ENCODE measurements at regions not wholly inside any gene's neighbourhood (a gene's known extent, or its start where the extent isn't known, plus 50 kb on each side); places are given as distances from the start of the nearest gene placed in this dataset.
A peak's percentile ranks its signal among the peaks of the same experiment; 100 is the strongest.
"Not testable (repeated sequence)": the region's sequence is repeated elsewhere in the genome, so short reads cannot be mapped to it uniquely, and the experiment has no call there.

GRCh38 chr13:28607187-28607955, 51.6 kb upstream of the POMP start:
- no peak for DNase-seq

GRCh38 chr13:28606466-28606865, 52.5 kb upstream of the POMP start:
- DNase-seq, result no peak

GRCh38 chr13:28605147-28605546, 53.8 kb upstream of the POMP start:
- not testable (repeated sequence) for DNase-seq

GRCh38 chr13:28603043-28603664, 55.8 kb upstream of the POMP start:
- DNase-seq, result no peak

GRCh38 chr13:28602580-28602979, 56.4 kb upstream of the POMP start:
- DNase-seq, result no peak

- no peak for DNase-seq
Observed at GRCh38 chr13:28601581-28601980, 57.3 kb upstream of the POMP start.

- peak; percentile 25 for DNase-seq
Observed at GRCh38 chr13:28597641-28598040, 61.3 kb upstream of the POMP start.

GRCh38 chr13:28590461-28590860, 68.5 kb upstream of the POMP start:
- DNase-seq, result no peak

GRCh38 chr13:28588296-28588695, 70.6 kb upstream of the POMP start:
- no peak for DNase-seq

- DNase-seq, result no peak
Observed at GRCh38 chr13:28587174-28587540, 71.8 kb upstream of the POMP start.

- DNase-seq, result no peak
Observed at GRCh38 chr13:28586439-28587173, 72.3 kb upstream of the POMP start.

- no peak for DNase-seq
Observed at GRCh38 chr13:28585561-28585960, 73.4 kb upstream of the POMP start.

GRCh38 chr13:28584873-28585381, 74.0 kb upstream of the POMP start:
- DNase-seq, result peak; percentile 71

- DNase-seq, result no peak
Observed at GRCh38 chr13:28583651-28584091, 75.3 kb upstream of the POMP start.

GRCh38 chr13:28582892-28583240, 76.1 kb upstream of the POMP start:
- DNase-seq, result no peak

GRCh38 chr13:28582225-28582891, 76.6 kb upstream of the POMP start:
- DNase-seq, result peak; percentile 15

GRCh38 chr13:28581451-28581850, 77.5 kb upstream of the POMP start:
- no peak for DNase-seq

GRCh38 chr13:28579736-28580135, 79.2 kb upstream of the POMP start:
- DNase-seq, result no peak

- no peak for DNase-seq
Observed at GRCh38 chr13:28579322-28579721, 79.6 kb upstream of the POMP start.

- DNase-seq, result no peak
Observed at GRCh38 chr13:28576067-28576466, 81.1 kb upstream of the FLT1 start.

- no peak for DNase-seq
Observed at GRCh38 chr13:28575200-28575599, 80.3 kb upstream of the FLT1 start.

- DNase-seq, result peak; percentile 98
Observed at GRCh38 chr13:28574617-28575142, 79.8 kb upstream of the FLT1 start.
